NCI-H2107 (cell line): ENCODE measurements at regions not wholly inside any gene's neighbourhood (a gene's known extent, or its start where the extent isn't known, plus 50 kb on each side); places are given as distances from the start of the nearest gene placed in this dataset.

Source experiments
- DNase-seq: peaks from one replicate; lab custom pipeline; 2025; lab: John Stamatoyannopoulos, UW

DNA sequence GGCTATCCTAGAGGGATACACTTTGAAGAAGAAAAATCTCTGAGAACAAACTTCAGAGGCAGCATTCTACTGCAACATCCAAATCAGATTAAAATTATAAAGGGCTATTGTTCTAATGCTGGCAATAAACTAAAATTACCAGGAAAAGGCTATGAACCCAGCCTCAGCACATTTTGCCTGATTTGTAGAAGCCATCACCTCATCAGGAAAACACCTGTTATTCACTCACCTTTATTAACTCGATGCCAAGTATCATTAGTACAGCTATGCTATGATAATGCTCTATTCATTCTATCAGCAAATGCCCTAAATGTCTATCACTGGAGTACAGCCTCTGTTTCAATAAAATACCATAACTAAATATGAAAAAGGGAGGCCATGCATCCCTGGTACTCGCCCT, 510.2 kb downstream of the RASEF start:
- no peak for DNase-seq

DNA sequence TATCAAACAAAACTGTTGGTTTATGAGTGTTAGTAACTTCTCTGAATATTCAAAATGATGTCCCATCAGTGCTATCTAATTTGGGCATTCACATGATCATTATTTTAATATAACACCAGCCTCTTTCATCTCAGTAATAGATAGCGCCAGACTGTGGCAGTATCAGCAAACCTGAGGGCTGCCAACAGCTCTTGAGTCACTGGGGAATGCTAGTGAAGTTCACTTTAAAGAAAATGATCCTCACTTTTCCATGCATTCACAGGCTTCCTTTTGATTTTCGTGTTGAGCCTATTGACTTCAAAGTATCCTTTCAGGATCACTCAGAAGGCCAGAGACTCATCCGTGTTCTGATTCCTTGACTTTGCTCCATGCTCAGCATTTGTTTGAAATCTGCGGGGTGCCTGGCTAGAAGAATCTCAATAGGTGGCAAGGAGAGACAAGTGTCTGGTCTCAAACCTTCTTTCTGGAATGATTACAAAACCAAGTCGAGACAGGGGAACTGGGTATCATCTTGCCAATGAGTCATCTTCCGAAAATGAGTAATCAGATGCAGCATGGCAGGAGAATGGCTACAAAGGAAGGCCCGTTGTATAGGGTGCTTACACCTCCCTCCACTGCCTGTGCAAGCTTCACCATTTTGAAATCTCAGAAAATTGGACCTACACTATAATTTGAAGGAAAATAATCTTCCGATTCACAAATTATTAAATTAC, 509.1 kb downstream of the RASEF start:
- DNase-seq: no peak

GRCh38 chr9:82554381-82554780, 508.6 kb downstream of the RASEF start:
- no peak for DNase-seq

- DNase-seq: no peak
Measured at GRCh38 chr9:82555031-82555430, 507.9 kb downstream of the RASEF start.

DNA sequence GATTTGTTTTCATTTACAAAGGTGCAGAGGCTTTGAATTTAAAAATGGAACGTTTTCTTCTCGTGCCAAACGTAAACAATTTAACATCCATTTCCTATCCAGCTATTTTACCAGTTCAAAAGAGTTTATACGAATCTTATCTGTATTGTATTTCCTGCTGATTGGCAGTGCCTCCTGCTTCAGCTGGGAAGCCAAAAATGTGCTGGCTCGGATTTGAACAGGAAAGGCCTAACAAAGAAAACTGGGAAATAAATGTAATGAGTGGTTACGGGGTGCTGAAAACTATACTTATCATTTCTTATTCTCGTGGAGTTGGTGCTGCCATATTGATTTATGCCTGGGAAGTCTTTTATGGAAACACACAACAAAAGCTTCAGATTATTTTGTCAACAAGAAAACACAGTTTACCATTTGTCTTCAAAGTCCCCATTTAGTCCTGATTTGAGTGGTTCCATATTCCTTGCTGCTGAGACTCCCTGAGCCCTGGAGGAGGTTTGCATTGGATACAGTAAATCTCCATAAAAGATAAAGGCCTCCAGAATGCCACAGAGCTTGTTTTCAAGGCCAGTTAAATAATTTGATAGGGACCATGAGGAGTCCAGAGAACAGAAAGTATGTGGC, 507.4 kb downstream of the RASEF start:
- DNase-seq: no peak

DNA sequence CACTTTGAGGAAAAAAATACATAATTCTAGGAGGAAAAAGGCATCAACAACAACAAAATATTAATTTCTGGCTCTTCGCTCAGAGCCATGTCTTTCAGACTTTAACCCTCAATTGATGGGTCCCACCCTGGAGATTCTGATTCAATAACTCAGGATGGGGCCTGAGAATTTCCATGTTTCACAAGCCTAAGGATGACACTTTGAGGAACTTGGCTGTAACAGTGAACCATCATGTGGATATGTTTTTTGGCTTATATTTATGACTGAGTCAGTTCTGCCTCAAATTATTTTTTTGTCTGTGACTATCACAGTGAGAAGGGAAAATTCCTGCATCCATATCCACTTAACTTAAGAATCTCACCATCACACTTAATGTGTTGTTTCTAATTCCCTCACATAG, 504.6 kb downstream of the RASEF start:
- DNase-seq: no peak

- DNase-seq: no peak
Measured at GRCh38 chr9:82558855-82559630, 503.9 kb downstream of the RASEF start.

DNA sequence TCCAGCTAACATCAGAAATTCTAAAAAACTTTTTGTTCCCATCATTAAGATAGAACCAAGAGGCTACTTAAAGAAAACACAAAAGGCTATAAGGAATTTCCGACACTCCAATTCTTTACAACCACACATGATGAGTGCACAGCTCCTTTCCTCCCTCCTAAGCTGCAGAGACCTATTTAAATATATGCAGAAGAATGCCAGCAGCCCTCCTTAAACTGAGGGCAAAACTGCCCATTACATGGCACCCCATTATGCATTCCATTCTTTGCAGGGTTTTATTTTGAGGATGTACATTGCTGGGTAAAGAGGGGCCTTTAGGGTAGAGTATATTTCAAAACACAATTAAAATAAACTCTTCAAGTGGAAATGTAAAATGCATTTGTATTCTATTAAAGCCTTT, 502.9 kb downstream of the RASEF start:
- no peak for DNase-seq

- DNase-seq: no peak
Measured at GRCh38 chr9:82560457-82560904, 502.5 kb downstream of the RASEF start.

DNA sequence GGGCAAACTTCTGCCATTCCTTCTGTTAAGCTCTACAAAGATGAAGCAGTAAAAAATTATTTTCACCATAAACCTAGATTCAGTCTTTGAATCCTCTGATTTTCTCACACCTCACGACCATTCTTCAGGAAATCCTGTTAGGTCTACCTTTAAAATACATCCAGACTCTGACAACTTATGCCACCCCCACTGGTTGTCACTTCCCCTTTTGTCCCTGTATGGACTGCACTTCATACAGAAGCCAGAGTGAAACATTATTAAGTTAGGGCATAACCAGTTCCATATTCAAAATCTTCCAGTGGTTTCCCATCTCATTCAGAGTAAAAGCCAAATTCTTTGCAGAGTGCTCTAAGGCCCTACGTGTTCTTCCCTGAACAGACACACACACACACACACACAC, 499.8 kb downstream of the RASEF start:
- no peak for DNase-seq

- DNase-seq: no peak
Measured at GRCh38 chr9:82563841-82564240, 499.1 kb downstream of the RASEF start.

GRCh38 chr9:82565188-82565969, 497.6 kb downstream of the RASEF start:
- DNase-seq: no peak

GRCh38 chr9:82567953-82568352, 495.0 kb downstream of the RASEF start:
- no peak for DNase-seq

DNA sequence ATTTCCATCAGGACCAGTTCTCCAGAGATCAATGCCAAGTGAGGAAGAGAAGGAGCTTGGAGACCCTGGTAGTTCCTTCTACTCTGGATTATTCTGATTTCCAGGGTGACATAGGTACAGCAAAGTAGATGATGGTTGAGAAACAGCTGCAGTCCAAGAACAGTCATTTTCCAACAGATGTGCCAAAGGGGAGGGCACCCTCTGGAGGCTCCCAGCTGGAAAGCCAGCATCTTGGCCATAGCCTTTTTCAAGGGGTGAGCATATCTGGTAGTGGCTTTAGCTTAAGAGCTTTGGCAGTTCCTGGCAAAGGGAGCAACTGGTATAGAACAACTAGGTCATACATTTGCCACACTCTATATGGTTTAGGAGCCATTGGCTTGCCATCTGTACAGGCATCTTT, 492.7 kb downstream of the RASEF start:
- no peak for DNase-seq

- DNase-seq: no peak
Measured at GRCh38 chr9:82571540-82571939, 491.4 kb downstream of the RASEF start.

GRCh38 chr9:82572146-82572545, 490.8 kb downstream of the RASEF start:
- DNase-seq: no peak

- no peak for DNase-seq
Measured at GRCh38 chr9:82574911-82575310, 488.0 kb downstream of the RASEF start.

DNA sequence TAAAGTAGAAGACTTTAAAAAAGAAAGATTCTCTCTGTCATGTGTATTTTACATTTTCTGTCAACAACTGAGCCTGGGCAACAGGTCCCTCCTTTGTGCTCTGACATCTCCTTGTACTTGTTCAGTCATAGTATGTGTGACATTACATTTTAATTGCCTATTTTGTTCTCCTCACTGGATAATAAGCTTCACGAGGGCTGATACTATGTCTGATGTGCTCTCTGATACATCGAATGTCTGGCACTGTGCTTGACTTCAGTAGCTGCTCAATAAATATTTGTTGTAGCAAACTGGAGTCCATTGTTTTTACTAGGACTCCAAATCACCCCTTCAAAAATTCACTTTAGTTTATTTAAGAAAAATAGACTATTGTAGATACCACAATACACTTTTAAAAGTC, 482.0 kb downstream of the RASEF start:
- DNase-seq: no peak

DNA sequence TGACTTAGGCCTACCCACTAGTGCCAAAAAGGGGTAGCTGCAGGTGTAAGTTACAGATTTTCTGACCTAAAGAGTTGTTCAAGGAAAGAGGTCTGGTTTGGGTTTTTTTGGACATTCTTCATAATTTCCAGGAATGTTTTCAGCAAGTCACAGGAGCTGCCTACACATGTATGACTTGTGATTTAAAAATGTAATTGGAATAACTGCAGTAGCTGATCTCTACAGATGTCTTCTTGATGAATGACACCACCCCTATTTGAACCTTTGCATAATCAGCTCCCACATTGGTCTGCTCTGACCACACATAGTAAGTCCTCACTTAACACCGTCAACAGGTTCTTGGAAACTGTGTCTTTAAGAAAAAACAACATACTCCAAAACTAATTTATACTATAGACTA, 481.4 kb downstream of the RASEF start:
- DNase-seq: no peak

GRCh38 chr9:82581935-82582334, 481.0 kb downstream of the RASEF start:
- no peak for DNase-seq

DNA sequence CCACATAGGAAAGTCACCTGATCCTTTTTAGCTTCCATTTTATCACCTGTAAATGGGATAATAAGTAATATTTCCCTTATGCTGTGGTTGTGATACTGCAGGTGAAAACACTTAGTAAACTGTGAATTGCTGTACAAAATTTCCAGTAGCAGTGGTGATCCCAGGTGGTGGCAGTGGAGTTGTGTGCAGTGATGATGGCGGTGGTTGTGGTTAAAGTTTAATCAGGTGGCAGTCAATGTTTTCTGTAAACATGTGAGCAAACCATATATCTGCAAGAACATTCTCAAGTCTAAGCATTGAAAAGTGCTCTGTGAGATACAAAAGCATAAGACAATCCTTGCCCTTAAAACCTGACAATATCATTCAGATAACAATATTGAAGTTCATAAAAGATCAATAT, 480.2 kb downstream of the RASEF start:
- no peak for DNase-seq

DNA sequence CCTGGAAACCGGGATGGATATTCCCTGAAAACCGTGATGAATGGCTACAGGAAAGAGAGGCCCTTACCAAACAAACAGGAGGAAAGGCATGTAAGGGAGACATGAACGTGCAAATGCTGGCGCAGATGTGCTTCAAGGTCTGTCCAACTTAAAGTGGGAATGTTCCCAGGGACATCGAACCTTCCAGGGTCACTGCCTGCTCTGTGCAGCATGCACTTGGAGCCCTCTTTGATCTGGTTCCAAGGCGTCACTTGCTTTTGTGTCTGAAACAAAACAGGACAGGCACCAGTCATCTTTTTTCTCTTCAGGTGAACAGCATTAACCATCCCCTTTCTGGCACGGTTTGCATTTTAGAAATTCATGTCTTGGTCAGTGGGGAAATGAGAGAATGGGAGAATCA, 479.4 kb downstream of the RASEF start:
- DNase-seq: no peak
